GM23338 (cell line): ENCODE measurements at regions not wholly inside any gene's neighbourhood (a gene's known extent, or its start where the extent isn't known, plus 50 kb on each side); places are given as distances from the start of the nearest gene placed in this dataset.

ENCODE experiments used
- ATAC-seq: fragments of 200-7000 bp; cut with Tn5 transposase; 3 replicates; pipeline ENCODE4 v1.9.1; 2020
- DNase-seq: peaks from one replicate; pipeline ENCODE4 v3.0.0-alpha.2; 2015; ENCODE audit warnings: low spot score
- H2AFZ ChIP-seq: fragments of 200-600 bp; sonication (generic); 2 replicates; pipeline ENCODE4 v1.8.0; 2016; ENCODE audit warnings: antibody characterized with exemption, mild to moderate bottlenecking, moderate library complexity
- H3F3A ChIP-seq: fragments of 200-600 bp; sonication (generic); replicated peaks from 2 replicates; pipeline ENCODE4 v1.8.0; 2017; ENCODE audit warnings: antibody characterized with exemption, mixed run types, low read depth
- H3K27ac ChIP-seq: fragments of 200-600 bp; sonication (generic); 2 replicates; pipeline ENCODE4 v1.6.1; 2016; ENCODE audit warnings: low read depth
- H3K27me3 ChIP-seq: fragments of 200-600 bp; sonication (generic); 2 replicates; pipeline ENCODE4 v1.8.0; 2016; ENCODE audit warnings: mild to moderate bottlenecking, mixed run types, moderate library complexity; ENCODE audit not compliant: insufficient read depth
- H3K36me3 ChIP-seq: fragments of 200-600 bp; sonication (generic); 2 replicates; pipeline ENCODE4 v1.8.0; 2016; ENCODE audit warnings: mild to moderate bottlenecking; ENCODE audit not compliant: insufficient read depth
- H3K4me1 ChIP-seq: fragments of 200-600 bp; sonication (generic); 2 replicates; pipeline ENCODE4 v1.8.0; 2016; ENCODE audit warnings: mild to moderate bottlenecking, moderate library complexity; ENCODE audit not compliant: insufficient read depth
- H3K4me2 ChIP-seq: fragments of 200-600 bp; sonication (generic); 2 replicates; pipeline ENCODE4 v1.7.1; 2017; ENCODE audit warnings: mixed run types
- H3K4me3 ChIP-seq: fragments of 200-600 bp; sonication (generic); 2 replicates; pipeline ENCODE4 v1.6.1; 2016; ENCODE audit warnings: mixed run types
- H3K79me2 ChIP-seq: fragments of 200-600 bp; sonication (generic); replicated peaks from 2 replicates; pipeline ENCODE4 v1.8.0; 2017; ENCODE audit warnings: mild to moderate bottlenecking; ENCODE audit not compliant: insufficient read depth
- H3K9me2 ChIP-seq: fragments of 200-600 bp; sonication (generic); 2 replicates; pipeline ENCODE4 v1.8.0; 2017; ENCODE audit not compliant: insufficient read depth
- H4K20me1 ChIP-seq: fragments of 200-600 bp; sonication (generic); replicated peaks from 2 replicates; pipeline ENCODE4 v1.8.0; 2017; ENCODE audit warnings: mild to moderate bottlenecking; ENCODE audit not compliant: insufficient read depth
- H3K27ac Mint-ChIP-seq: 2 replicates; pipeline ENCODE4 v1.8.0; 2020; ENCODE audit warnings: inconsistent platforms, mild to moderate bottlenecking, moderate library complexity, mixed read lengths
- H3K27me3 Mint-ChIP-seq: 3 replicates; pipeline ENCODE4 v1.8.0; 2022; ENCODE audit warnings: low read depth, mild to moderate bottlenecking, moderate library complexity, mixed read lengths, inconsistent platforms; ENCODE audit not compliant: insufficient read depth, poor library complexity
- H3K36me3 Mint-ChIP-seq: 3 replicates; pipeline ENCODE4 v1.8.0; 2021; ENCODE audit warnings: low read depth, mild to moderate bottlenecking, inconsistent platforms, moderate library complexity, mixed read lengths
- H3K4me1 Mint-ChIP-seq: 3 replicates; pipeline ENCODE4 v1.8.0; 2020; ENCODE audit warnings: mild to moderate bottlenecking, inconsistent platforms, mixed read lengths
- H3K4me3 Mint-ChIP-seq: 3 replicates; pipeline ENCODE4 v1.8.0; 2021; ENCODE audit warnings: moderate library complexity, mild to moderate bottlenecking, inconsistent platforms, mixed read lengths
- H3K9me3 Mint-ChIP-seq: 3 replicates; pipeline ENCODE4 v1.8.0; 2020; ENCODE audit warnings: moderate library complexity, mild to moderate bottlenecking, inconsistent platforms, mixed read lengths
- CTCF ChIP-seq, 2 experiments: fragments of 200-600 bp in 1 of 2; sonication (generic) in 1 of 2; conservative IDR thresholded peaks; 2 replicates each; pipeline versions ENCODE4 v1.5.1 to v1.6.1; 2016 to 2017; ENCODE audit warnings: antibody characterized with exemption in 2 of 2, low read depth in 2 of 2, mild to moderate bottlenecking in 2 of 2, moderate library complexity in 1 of 2
- POLR2AphosphoS5 ChIP-seq: IDR thresholded peaks from 2 replicates; pipeline ENCODE4 v1.6.1; 2016; ENCODE audit warnings: antibody characterized with exemption, low read depth
- REST ChIP-seq: IDR thresholded peaks from one replicate; pipeline ENCODE4 v1.6.1; 2018; ENCODE audit warnings: antibody characterized with exemption; ENCODE audit not compliant: unreplicated experiment
- STAT1 ChIP-seq: IDR thresholded peaks from one replicate; pipeline ENCODE4 v1.6.1; 2016; ENCODE audit warnings: antibody characterized with exemption; ENCODE audit not compliant: unreplicated experiment
- ZNF331 ChIP-seq: fragments of 250-450 bp; sonication (Bioruptor Pico); IDR thresholded peaks from 2 replicates; pipeline ENCODE4 v1.5.0; 2020; ENCODE audit warnings: low read depth, mild to moderate bottlenecking, moderate library complexity

DNA sequence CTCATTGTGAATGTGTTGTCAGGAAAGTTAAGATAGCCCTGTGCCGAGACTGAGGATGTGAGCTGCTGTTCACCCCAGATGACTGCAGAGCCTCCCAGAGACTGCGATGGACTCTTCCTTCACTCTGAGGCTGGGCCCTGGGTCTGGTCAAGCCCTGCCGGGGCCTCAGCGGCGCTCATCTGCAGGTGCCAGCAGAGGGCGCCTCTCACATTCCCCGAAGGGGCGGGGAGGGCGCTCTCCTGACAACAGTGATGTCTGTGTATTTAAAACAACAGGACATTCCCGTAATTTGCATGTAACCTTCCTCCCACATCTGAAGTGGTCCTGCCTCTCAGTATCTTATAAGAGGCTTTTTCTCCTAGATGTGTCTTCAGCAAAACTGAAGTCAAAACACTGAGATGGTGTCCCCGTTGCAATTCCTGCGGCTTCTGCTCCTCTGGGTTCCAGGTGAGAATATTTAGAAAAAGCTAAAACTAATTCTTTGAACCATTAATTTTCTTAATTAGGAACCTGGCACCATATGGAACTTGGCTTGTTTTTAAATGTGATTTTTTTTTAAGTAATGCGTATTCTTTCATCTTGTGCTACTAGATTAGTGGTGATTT, 1377.9 kb downstream of the RPIA start:
- Histone ChIP-seq H3F3A (no peaks in the 10 kb centered on the region), H3K79me2 (no peaks in the 10 kb centered on the region), H2AFZ (no peak overlapping the region), H3K27me3 (no peaks in the 10 kb centered on the region), H3K36me3 (no peaks in the 10 kb centered on the region), H3K4me2 (no peak overlapping the region), H3K4me1 (peaks cover 3% of the 10 kb centered on the region; the same call in 1 of the 2 replicates), H4K20me1 (no peaks in the 10 kb centered on the region), H3K9me2 (no peaks in the 10 kb centered on the region), H3K4me3 (no peak overlapping the region), H3K27ac (no peak overlapping the region)
- DNase-seq (peak; percentile 90), ATAC-seq (peak; percentile 93)
- H3K4me1 Mint-ChIP-seq, result no peaks in the 10 kb centered on the region
- TF ChIP-seq STAT1 (no peak), CTCF (conservative IDR thresholded peaks at IDR 0.05; ENCODE audit: low read depth in 2 of 2) (peak; percentile 84 to 91)
- H3K36me3 Mint-ChIP-seq, result peaks cover 7% of the 10 kb centered on the region; the same call in 1 of the 3 replicates
- H3K27ac Mint-ChIP-seq, result no peak overlapping the region
- H3K27me3 Mint-ChIP-seq, result no peaks in the 10 kb centered on the region
- peaks cover 92% of the 10 kb centered on the region for H3K9me3 Mint-ChIP-seq
- H3K4me3 Mint-ChIP-seq, result no peak overlapping the region

- DNase-seq (no peak), ATAC-seq (no peak)
- Histone ChIP-seq H3K27ac (no peak overlapping the region), H3K4me3 (no peak overlapping the region), H3K4me1 (peaks cover 25% of the 10 kb centered on the region), H3K27me3 (no peaks in the 10 kb centered on the region), H3K79me2 (no peaks in the 10 kb centered on the region), H3K9me2 (peaks cover 3% of the 10 kb centered on the region; the same call in 1 of the 2 replicates), H3K4me2 (no peak overlapping the region), H2AFZ (no peak overlapping the region), H3K36me3 (no peaks in the 10 kb centered on the region), H4K20me1 (no peaks in the 10 kb centered on the region), H3F3A (no peaks in the 10 kb centered on the region)
- TF ChIP-seq CTCF (conservative IDR thresholded peaks at IDR 0.05; ENCODE audit: low read depth in 2 of 2) (no peak), ZNF331 (CRISPR knock-in tag) (no peak), REST (no peak), POLR2AphosphoS5 (no peak)
- Mint-ChIP-seq H3K4me3 (no peak overlapping the region), H3K9me3 (peaks cover 95% of the 10 kb centered on the region), H3K4me1 (peaks cover 7% of the 10 kb centered on the region), H3K27me3 (peaks cover 3% of the 10 kb centered on the region), H3K36me3 (peaks cover 7% of the 10 kb centered on the region), H3K27ac (no peak overlapping the region)
Measured at GRCh38 chr2:90076311-90076710, 1384.8 kb downstream of the RPIA start.
